Type B pancreatic cell (in vitro differentiated cells): ENCODE measurements at regions not wholly inside any gene's neighbourhood (a gene's known extent, or its start where the extent isn't known, plus 50 kb on each side); places are given as distances from the start of the nearest gene placed in this dataset.

Experiments used
- DNase-seq: peaks from one replicate; pipeline ENCODE4 v3.0.0; 2021; ENCODE audit warnings: mixed read lengths; ENCODE audit not compliant: unreplicated experiment; ENCODE audit errors: extremely low spot score
- H3K27ac Mint-ChIP-seq: 2 replicates; pipeline ENCODE4 v1.8.0; 2021; ENCODE audit warnings: mild to moderate bottlenecking, mixed read lengths
- H3K27me3 Mint-ChIP-seq: 2 replicates; pipeline ENCODE4 v1.8.0; 2021; ENCODE audit warnings: mixed read lengths
- H3K36me3 Mint-ChIP-seq: 2 replicates; pipeline ENCODE4 v1.8.0; 2021; ENCODE audit warnings: mixed read lengths
- H3K4me1 Mint-ChIP-seq: one replicate; pipeline ENCODE4 v1.8.0; 2021; ENCODE audit warnings: mixed read lengths; ENCODE audit not compliant: unreplicated experiment
- H3K4me3 Mint-ChIP-seq: 2 replicates; pipeline ENCODE4 v1.8.0; 2021; ENCODE audit warnings: mild to moderate bottlenecking, mixed read lengths
- H3K9me3 Mint-ChIP-seq: 2 replicates; pipeline ENCODE4 v1.8.0; 2021; ENCODE audit warnings: mixed read lengths
- TF ChIP-seq, protein P1 (sequence below): fragments of 200-600 bp; sonication (generic); conservative IDR thresholded peaks from 2 replicates; pipeline ENCODE4 v1.5.0; 2021; ENCODE audit warnings: antibody characterized with exemption, mild to moderate bottlenecking

DNA sequence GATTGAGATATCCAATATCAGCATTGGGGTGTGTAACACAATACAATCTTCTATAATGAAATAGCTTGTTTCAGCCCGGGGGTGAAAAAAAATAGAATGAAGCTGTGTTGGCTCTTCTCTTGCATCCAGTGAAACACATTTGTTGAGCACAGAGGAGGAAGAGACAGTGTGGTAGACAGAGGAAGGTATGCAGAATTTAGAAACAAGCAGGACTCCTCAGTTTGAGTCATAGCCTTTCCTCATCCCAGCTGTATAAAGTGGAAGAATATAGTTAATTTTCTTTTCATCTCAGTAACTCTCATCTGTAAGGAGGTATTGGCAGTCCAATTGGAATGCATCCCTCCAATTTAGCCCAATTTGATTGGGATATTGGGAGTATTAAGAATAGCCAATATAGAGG lies 302.2 kb upstream of the VLDLR start:
- Mint-ChIP-seq H3K4me3 (no peak overlapping the region), H3K27ac (no peak overlapping the region), H3K36me3 (no peaks in the 10 kb centered on the region), H3K9me3 (peaks cover 27% of the 10 kb centered on the region), H3K4me1 (no peaks in the 10 kb centered on the region), H3K27me3 (no peaks in the 10 kb centered on the region)
- TF ChIP-seq, protein P1, sequence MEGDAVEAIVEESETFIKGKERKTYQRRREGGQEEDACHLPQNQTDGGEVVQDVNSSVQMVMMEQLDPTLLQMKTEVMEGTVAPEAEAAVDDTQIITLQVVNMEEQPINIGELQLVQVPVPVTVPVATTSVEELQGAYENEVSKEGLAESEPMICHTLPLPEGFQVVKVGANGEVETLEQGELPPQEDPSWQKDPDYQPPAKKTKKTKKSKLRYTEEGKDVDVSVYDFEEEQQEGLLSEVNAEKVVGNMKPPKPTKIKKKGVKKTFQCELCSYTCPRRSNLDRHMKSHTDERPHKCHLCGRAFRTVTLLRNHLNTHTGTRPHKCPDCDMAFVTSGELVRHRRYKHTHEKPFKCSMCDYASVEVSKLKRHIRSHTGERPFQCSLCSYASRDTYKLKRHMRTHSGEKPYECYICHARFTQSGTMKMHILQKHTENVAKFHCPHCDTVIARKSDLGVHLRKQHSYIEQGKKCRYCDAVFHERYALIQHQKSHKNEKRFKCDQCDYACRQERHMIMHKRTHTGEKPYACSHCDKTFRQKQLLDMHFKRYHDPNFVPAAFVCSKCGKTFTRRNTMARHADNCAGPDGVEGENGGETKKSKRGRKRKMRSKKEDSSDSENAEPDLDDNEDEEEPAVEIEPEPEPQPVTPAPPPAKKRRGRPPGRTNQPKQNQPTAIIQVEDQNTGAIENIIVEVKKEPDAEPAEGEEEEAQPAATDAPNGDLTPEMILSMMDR, result no peak
- no peak for DNase-seq

DNA sequence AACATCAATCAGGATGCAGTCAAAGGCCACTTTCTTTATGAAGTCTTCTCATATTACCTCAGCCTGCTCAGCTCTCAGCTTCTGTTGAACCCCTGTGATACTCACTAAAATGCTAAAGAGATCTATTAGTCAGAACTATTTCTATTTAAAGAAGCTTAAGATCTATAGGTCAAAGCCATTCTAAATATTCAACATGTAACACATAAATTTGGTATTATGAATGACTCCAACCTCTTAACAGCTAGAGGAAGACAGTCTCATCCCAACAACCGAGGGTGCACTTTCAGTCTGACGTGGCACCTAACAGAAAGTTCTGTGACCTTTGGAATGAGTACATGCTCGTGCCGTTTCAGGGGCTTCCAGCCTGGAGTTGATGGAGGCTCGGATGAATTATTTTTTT lies 301.5 kb upstream of the VLDLR start:
- DNase-seq, result no peak

DNA sequence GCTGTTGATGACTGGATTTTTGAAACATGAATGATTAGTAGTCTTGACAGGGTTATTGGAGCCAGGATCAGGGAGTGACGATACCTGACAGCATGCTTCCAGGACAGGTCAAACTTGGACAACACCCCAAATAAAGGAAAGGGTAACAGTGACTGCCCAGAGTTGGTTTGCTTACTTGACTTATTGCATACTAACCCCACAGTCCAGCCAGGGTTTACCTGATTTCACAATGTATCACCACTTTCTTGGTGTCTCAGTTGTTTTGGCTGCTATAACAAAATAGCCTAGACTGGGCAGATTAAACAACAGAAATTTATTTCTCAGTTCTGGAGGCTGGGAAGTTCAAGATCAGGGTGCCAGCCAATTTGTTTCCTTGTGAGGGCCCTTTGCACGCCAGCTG lies 301.0 kb upstream of the VLDLR start:
- Mint-ChIP-seq H3K27ac (no peak overlapping the region), H3K27me3 (no peaks in the 10 kb centered on the region), H3K9me3 (peaks cover 19% of the 10 kb centered on the region), H3K36me3 (no peaks in the 10 kb centered on the region), H3K4me3 (no peak overlapping the region), H3K4me1 (no peaks in the 10 kb centered on the region)
- TF ChIP-seq, protein P1, result no peak
- no peak for DNase-seq

More for the DNA sequence above, 301.5 kb upstream of the VLDLR start:
- H3K4me3 Mint-ChIP-seq, result no peak overlapping the region
- TF ChIP-seq, protein P1, result no peak
- H3K27me3 Mint-ChIP-seq, result no peaks in the 10 kb centered on the region
- no peak overlapping the region for H3K27ac Mint-ChIP-seq
- H3K9me3 Mint-ChIP-seq, result peaks cover 23% of the 10 kb centered on the region
- no peaks in the 10 kb centered on the region for H3K36me3 Mint-ChIP-seq
- no peaks in the 10 kb centered on the region for H3K4me1 Mint-ChIP-seq

DNA sequence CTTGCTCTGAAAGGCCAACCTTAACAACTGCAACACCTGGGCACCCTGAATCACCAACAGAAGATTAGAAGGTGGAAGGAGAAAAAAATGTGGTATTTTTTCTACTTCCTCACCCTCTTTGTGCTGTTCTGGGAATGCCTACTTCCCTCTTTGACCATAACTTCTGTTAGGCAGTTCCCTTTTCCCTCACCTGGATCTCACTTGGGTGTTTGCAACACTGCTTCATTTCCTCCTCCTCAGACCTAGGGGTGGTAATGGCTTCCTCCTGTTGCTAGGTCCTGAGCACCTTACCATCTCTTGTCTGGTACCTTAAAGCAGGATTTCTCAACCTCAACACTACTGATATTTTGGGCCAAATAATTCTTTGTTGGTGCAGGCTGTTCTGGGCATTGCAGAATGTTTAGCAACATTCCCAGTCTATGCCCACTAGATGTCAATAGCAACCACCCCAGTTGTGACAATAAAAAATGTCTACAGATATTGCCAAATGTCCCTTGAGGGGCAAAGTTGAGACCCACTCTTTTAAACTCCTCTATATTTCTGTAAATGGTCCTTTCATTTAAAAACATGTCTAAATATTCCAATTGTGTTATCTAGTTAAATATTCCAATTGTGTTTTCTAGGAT lies 300.0 kb upstream of the VLDLR start:
- DNase-seq, result no peak
- TF ChIP-seq, protein P1, result no peak
- Mint-ChIP-seq H3K4me3 (no peak overlapping the region), H3K36me3 (no peaks in the 10 kb centered on the region), H3K9me3 (peaks cover 15% of the 10 kb centered on the region), H3K27ac (no peak overlapping the region), H3K27me3 (no peaks in the 10 kb centered on the region), H3K4me1 (no peaks in the 10 kb centered on the region)

DNA sequence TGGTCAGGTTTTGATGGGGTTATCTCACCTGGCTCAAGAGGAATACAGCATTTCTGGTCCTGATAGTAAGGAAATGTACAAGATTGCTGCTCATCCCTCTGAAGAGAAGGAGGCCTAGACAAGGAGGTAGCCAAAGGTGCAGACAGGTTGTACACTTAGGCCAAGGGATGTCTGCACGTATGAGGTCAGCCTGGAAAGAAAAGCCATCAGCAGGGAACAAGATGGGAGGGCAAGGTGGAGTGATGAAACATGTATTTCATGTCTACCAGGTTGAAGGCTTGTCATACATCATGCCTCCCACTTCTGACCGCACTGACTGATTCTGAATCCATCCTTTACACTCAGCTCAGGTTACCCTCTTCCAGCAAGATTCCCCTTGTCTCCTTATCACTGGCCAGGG lies 296.8 kb upstream of the VLDLR start:
- H3K4me3 Mint-ChIP-seq, result no peak overlapping the region
- no peaks in the 10 kb centered on the region for H3K27me3 Mint-ChIP-seq
- no peaks in the 10 kb centered on the region for H3K4me1 Mint-ChIP-seq
- no peaks in the 10 kb centered on the region for H3K36me3 Mint-ChIP-seq
- H3K27ac Mint-ChIP-seq, result no peak overlapping the region
- no peak for DNase-seq
- peaks cover 10% of the 10 kb centered on the region for H3K9me3 Mint-ChIP-seq
- TF ChIP-seq, protein P1, result no peak

DNA sequence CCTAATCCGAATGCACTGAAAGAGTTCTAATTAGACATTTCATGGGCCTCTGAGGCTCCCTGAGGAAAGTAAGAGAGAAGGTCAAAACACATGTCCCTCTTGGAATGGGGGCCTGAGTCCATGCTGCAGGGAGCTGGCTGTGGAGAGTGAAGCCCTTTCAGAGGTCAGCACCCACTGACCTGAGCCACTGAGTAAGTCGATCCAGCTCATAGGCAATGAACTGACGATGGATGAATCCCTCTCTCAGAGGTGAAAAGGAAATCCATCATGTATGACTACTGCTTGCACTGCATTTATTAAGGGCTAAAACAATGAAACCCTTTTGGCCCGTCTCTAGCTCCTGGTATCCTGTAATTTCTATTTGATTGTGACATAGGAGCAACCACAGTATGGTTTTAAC lies 288.9 kb upstream of the VLDLR start:
- no peak overlapping the region for H3K27ac Mint-ChIP-seq
- no peaks in the 10 kb centered on the region for H3K27me3 Mint-ChIP-seq
- H3K4me3 Mint-ChIP-seq, result no peak overlapping the region
- DNase-seq, result no peak
- H3K9me3 Mint-ChIP-seq, result peaks cover 7% of the 10 kb centered on the region
- H3K36me3 Mint-ChIP-seq, result no peaks in the 10 kb centered on the region
- peaks cover 36% of the 10 kb centered on the region for H3K4me1 Mint-ChIP-seq
- TF ChIP-seq, protein P1, result no peak
